H9 (cell line): ENCODE measurements at regions not wholly inside any gene's neighbourhood (a gene's known extent, or its start where the extent isn't known, plus 50 kb on each side); places are given as distances from the start of the nearest gene placed in this dataset.

ENCODE experiments used
- DNase-seq: peaks from one replicate; pipeline ENCODE4 v3.0.0-alpha.2; 2017
- H2AFZ ChIP-seq: one replicate; pipeline ENCODE4 v1.6.1; 2013; ENCODE audit warnings: mild to moderate bottlenecking, low read length, control low read depth, moderate library complexity
- H2AK5ac ChIP-seq: 2 replicates; pipeline ENCODE4 v1.6.1; 2013; ENCODE audit warnings: low read length, control low read depth, mixed read lengths; ENCODE audit not compliant: insufficient read length
- H2BK120ac ChIP-seq: one replicate; pipeline ENCODE4 v1.6.1; 2013; ENCODE audit warnings: low read depth, mild to moderate bottlenecking, low read length, control low read depth, inconsistent platforms; ENCODE audit not compliant: poor library complexity, severe bottlenecking
- H2BK12ac ChIP-seq: 2 replicates; pipeline ENCODE4 v1.6.1; 2013; ENCODE audit warnings: low read length, control low read depth, mixed read lengths, low read depth; ENCODE audit not compliant: insufficient read length
- H2BK15ac ChIP-seq: 2 replicates; pipeline ENCODE4 v1.6.1; 2013; ENCODE audit warnings: low read depth, low read length, control low read depth
- H2BK20ac ChIP-seq: one replicate; pipeline ENCODE4 v1.6.1; 2013; ENCODE audit warnings: low read depth, mild to moderate bottlenecking, low read length, control low read depth, inconsistent platforms; ENCODE audit not compliant: poor library complexity, severe bottlenecking
- H2BK5ac ChIP-seq: 2 replicates; pipeline ENCODE4 v1.6.1; 2013; ENCODE audit warnings: low read length, control low read depth, mixed read lengths; ENCODE audit not compliant: insufficient read length
- H3K14ac ChIP-seq: 2 replicates; pipeline ENCODE4 v1.6.1; 2013; ENCODE audit warnings: low read length, control low read depth; ENCODE audit not compliant: insufficient read depth
- H3K18ac ChIP-seq: 2 replicates; pipeline ENCODE4 v1.6.1; 2013; ENCODE audit warnings: low read depth, mild to moderate bottlenecking, mixed read lengths, low read length, control low read depth; ENCODE audit not compliant: insufficient read length
- H3K23ac ChIP-seq: 2 replicates; pipeline ENCODE4 v1.6.1; 2013; ENCODE audit warnings: low read length, control low read depth, mixed read lengths, low read depth; ENCODE audit not compliant: insufficient read length
- H3K23me2 ChIP-seq: 2 replicates; pipeline ENCODE4 v1.6.1; 2013; ENCODE audit warnings: low read depth, mild to moderate bottlenecking, mixed read lengths, low read length, control low read depth; ENCODE audit not compliant: insufficient read length, poor library complexity, severe bottlenecking
- H3K27ac ChIP-seq: 2 replicates; pipeline ENCODE4 v1.5.1; 2013; ENCODE audit warnings: low read length, control low read depth, mixed read lengths, low read depth; ENCODE audit not compliant: insufficient read length
- H3K27me3 ChIP-seq: 2 replicates; pipeline ENCODE4 v1.6.1; 2013; ENCODE audit warnings: low read length, control low read depth, inconsistent platforms; ENCODE audit not compliant: insufficient read depth
- H3K4ac ChIP-seq: 2 replicates; pipeline ENCODE4 v1.6.1; 2013; ENCODE audit warnings: low read depth, mild to moderate bottlenecking, control low read depth, inconsistent platforms, low read length, moderate library complexity
- H3K4me1 ChIP-seq: 2 replicates; pipeline ENCODE4 v1.6.1; 2013; ENCODE audit warnings: low read length, control low read depth, inconsistent platforms; ENCODE audit not compliant: insufficient read depth
- H3K4me2 ChIP-seq: 2 replicates; pipeline ENCODE4 v1.6.1; 2013; ENCODE audit warnings: low read length, control low read depth, mixed read lengths; ENCODE audit not compliant: insufficient read length, insufficient read depth
- H3K56ac ChIP-seq: 2 replicates; pipeline ENCODE4 v1.6.1; 2013; ENCODE audit warnings: low read depth, mild to moderate bottlenecking, mixed read lengths, low read length, control low read depth; ENCODE audit not compliant: insufficient read length
- H3K79me1 ChIP-seq: 2 replicates; pipeline ENCODE4 v1.6.1; 2013; ENCODE audit warnings: low read depth, mild to moderate bottlenecking, moderate library complexity, low read length, control low read depth, inconsistent platforms; ENCODE audit not compliant: insufficient read depth, poor library complexity, severe bottlenecking
- H3K79me2 ChIP-seq: 2 replicates; pipeline ENCODE4 v1.6.1; 2013; ENCODE audit warnings: low read length, control low read depth, inconsistent platforms; ENCODE audit not compliant: insufficient read depth
- H3K9ac ChIP-seq: 2 replicates; pipeline ENCODE4 v1.6.1; 2013; ENCODE audit warnings: low read length, control low read depth, mixed read lengths; ENCODE audit not compliant: insufficient read length; ENCODE audit errors: extremely low read depth
- H3K9me3 ChIP-seq: one replicate; pipeline ENCODE4 v1.6.1; 2013; ENCODE audit warnings: low read depth, low read length, inconsistent platforms; ENCODE audit not compliant: control insufficient read depth
- H3T11ph ChIP-seq: one replicate; pipeline ENCODE4 v1.6.1; 2013; ENCODE audit warnings: mild to moderate bottlenecking, low read length, control low read depth, inconsistent platforms
- H4K20me1 ChIP-seq: one replicate; pipeline ENCODE4 v1.6.1; 2013; ENCODE audit not compliant: control insufficient read depth, insufficient read length, insufficient read depth
- H4K5ac ChIP-seq: 2 replicates; pipeline ENCODE4 v1.6.1; 2013; ENCODE audit warnings: low read depth, mild to moderate bottlenecking, mixed read lengths, low read length, control low read depth; ENCODE audit not compliant: insufficient read length
- H4K8ac ChIP-seq: replicated peaks from 2 replicates; pipeline ENCODE4 v1.6.1; 2013; ENCODE audit warnings: low read length, control low read depth, mixed read lengths, low read depth; ENCODE audit not compliant: insufficient read length
- H4K91ac ChIP-seq: 2 replicates; pipeline ENCODE4 v1.6.1; 2013; ENCODE audit warnings: low read depth, mild to moderate bottlenecking, moderate library complexity, mixed read lengths, low read length, control low read depth; ENCODE audit not compliant: insufficient read length
- H3K27ac Mint-ChIP-seq, 3 experiments: 2 replicates in 2 of 3; 3 replicates in 1 of 3; pipeline ENCODE4 v1.8.0; 2020 to 2021; ENCODE audit warnings: mixed read lengths in 3 of 3, mild to moderate bottlenecking in 1 of 3, moderate library complexity in 1 of 3
- H3K27me3 Mint-ChIP-seq: 2 replicates; pipeline ENCODE4 v1.8.0; 2021; ENCODE audit warnings: low read depth, mild to moderate bottlenecking, moderate library complexity, mixed read lengths
- H3K36me3 Mint-ChIP-seq, 3 experiments: 2 replicates in 2 of 3; 3 replicates in 1 of 3; pipeline ENCODE4 v1.8.0; 2020 to 2021; ENCODE audit warnings: low read depth in 3 of 3, mixed read lengths in 3 of 3; ENCODE audit not compliant: insufficient read depth in 1 of 3
- H3K4me1 Mint-ChIP-seq, 2 experiments: 2 replicates each; pipeline ENCODE4 v1.8.0; 2020; ENCODE audit warnings: mixed read lengths in 2 of 2
- H3K4me3 Mint-ChIP-seq, 2 experiments: 2 replicates in 1 of 2; 3 replicates in 1 of 2; pipeline ENCODE4 v1.8.0; 2020 to 2021; ENCODE audit warnings: mild to moderate bottlenecking in 2 of 2, mixed read lengths in 2 of 2, moderate library complexity in 1 of 2
- H3K9me3 Mint-ChIP-seq, 2 experiments: 2 replicates in 1 of 2; 3 replicates in 1 of 2; pipeline ENCODE4 v1.8.0; 2020; ENCODE audit warnings: mild to moderate bottlenecking in 2 of 2, mixed read lengths in 2 of 2, moderate library complexity in 1 of 2
- WGBS: extraction: QIAGEN DNeasy Blood & Tissue Kit; methylation state at CpG from one replicate; pipeline ENCODE4 v1.1.7; 2013; ENCODE audit warnings: missing lambda C conversion rate, low lambda C conversion rate, mixed read lengths; ENCODE audit not compliant: insufficient read length; ENCODE audit errors: extremely low coverage; 5-methylcytosine and 5-hydroxymethylcytosine counted together
- TF ChIP-seq, protein P1 (sequence below): fragments of 200-600 bp; sonication (generic); conservative IDR thresholded peaks from 3 replicates; pipeline ENCODE4 v1.8.0; 2021; ENCODE audit warnings: antibody characterized with exemption, mild to moderate bottlenecking

DNA sequence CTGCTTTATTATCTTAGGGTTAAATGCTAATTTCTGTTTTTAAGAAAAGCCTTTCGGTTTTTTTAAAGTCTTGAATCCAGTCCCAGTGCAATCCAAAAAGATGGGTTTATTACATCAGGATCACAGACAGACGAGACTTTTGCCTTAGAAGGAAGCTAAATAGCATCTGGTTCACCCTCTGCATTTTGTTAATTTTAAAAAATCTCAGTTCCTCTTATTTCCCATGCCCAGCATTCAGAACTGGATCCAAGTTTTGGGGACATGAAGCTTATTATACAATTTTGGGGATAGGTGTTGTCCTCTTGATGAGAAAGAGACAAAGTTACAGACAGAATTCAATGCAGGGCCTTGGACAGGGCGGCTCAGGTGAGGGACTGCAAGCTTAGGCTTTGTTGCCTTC lies 181.5 kb upstream of the LYSMD4 start:
- Histone ChIP-seq H3K23me2 (no peaks in the 10 kb centered on the region), H3K79me2 (no peaks in the 10 kb centered on the region), H4K8ac (no peak overlapping the region), H2BK20ac (no peak overlapping the region), H2AK5ac (no peak overlapping the region), H2BK15ac (no peak overlapping the region), H3K9me3 (no peaks in the 10 kb centered on the region), H3K14ac (no peak overlapping the region), H4K20me1 (no peaks in the 10 kb centered on the region), H2AFZ (no peak overlapping the region), H3K4me1 (no peaks in the 10 kb centered on the region), H4K5ac (no peak overlapping the region), H3K4me2 (no peak overlapping the region), H3K9ac (no peak overlapping the region), H3K4ac (no peak overlapping the region), H2BK120ac (no peak overlapping the region), H2BK12ac (no peak overlapping the region), H3K56ac (no peak overlapping the region), H3K23ac (no peak overlapping the region), H3K79me1 (no peaks in the 10 kb centered on the region), H2BK5ac (no peak overlapping the region), H4K91ac (no peak overlapping the region), H3K27ac (no peak overlapping the region), H3T11ph (no peak overlapping the region), H3K18ac (no peak overlapping the region), H3K27me3 (no peaks in the 10 kb centered on the region)
- Mint-ChIP-seq H3K4me3 (no peak overlapping the region), H3K4me1 (peaks cover 2 to 8% of the 10 kb centered on the region in 2 experiments), H3K27ac (no peak overlapping the region), H3K9me3 (no peaks in the 10 kb centered on the region; a peak in 1 of 5 replicates), H3K27me3 (peaks cover 13% of the 10 kb centered on the region), H3K36me3 (no peaks in the 10 kb centered on the region)
- no CpG with 5 or more reads among the region's 3 CpGs for WGBS
- DNase-seq, result no peak
- TF ChIP-seq, protein P1, sequence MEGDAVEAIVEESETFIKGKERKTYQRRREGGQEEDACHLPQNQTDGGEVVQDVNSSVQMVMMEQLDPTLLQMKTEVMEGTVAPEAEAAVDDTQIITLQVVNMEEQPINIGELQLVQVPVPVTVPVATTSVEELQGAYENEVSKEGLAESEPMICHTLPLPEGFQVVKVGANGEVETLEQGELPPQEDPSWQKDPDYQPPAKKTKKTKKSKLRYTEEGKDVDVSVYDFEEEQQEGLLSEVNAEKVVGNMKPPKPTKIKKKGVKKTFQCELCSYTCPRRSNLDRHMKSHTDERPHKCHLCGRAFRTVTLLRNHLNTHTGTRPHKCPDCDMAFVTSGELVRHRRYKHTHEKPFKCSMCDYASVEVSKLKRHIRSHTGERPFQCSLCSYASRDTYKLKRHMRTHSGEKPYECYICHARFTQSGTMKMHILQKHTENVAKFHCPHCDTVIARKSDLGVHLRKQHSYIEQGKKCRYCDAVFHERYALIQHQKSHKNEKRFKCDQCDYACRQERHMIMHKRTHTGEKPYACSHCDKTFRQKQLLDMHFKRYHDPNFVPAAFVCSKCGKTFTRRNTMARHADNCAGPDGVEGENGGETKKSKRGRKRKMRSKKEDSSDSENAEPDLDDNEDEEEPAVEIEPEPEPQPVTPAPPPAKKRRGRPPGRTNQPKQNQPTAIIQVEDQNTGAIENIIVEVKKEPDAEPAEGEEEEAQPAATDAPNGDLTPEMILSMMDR, result no peak
